GM21737 (cell line): ENCODE measurements at regions not wholly inside any gene's neighbourhood (a gene's known extent, or its start where the extent isn't known, plus 50 kb on each side); places are given as distances from the start of the nearest gene placed in this dataset.

Experiments used
- ATAC-seq: cut with Tn5 transposase; IDR thresholded peaks from one replicate; pipeline ENCODE4 v1.9.1; 2021; ENCODE audit warnings: mild to moderate bottlenecking, moderate library complexity; ENCODE audit not compliant: unreplicated experiment

DNA sequence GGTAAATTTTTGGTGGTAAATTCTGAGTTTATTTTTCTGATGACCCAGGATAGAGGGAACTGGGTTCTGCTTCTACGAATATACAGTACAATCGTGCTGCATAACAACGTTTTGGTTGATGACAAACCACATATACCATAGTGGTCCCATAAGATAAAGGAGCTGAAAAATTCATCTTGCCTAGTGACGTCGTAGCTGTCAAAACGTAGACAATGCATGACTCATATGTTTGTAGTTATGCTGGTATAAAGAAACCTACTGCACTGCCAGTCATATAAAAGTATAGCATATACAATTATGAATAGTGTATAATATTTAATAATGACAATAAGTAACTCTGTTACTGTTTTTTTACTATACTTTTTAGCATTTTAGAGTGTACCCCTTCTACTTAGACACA, 244.0 kb downstream of the GAS1 start:
- ATAC-seq, result no peak

DNA sequence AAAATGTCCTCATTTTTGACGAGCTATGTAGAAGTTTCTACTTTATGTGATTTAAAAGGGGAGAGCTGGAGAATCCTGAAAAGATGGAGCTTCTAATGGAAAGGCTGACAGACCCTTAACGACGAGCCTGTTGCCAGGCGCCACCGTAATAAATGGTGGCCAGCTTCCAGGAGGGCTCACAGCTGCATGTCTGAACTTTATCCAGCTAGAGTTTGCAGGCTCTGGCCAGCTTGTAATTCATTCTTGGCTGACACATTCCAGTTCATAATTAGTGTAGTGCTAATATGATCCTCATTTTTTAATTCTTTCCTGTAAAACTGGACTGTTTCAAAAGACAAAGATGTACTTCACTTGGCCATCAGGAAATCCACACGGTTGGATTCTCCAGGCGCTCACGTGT, 246.7 kb downstream of the GAS1 start:
- no peak for ATAC-seq

DNA sequence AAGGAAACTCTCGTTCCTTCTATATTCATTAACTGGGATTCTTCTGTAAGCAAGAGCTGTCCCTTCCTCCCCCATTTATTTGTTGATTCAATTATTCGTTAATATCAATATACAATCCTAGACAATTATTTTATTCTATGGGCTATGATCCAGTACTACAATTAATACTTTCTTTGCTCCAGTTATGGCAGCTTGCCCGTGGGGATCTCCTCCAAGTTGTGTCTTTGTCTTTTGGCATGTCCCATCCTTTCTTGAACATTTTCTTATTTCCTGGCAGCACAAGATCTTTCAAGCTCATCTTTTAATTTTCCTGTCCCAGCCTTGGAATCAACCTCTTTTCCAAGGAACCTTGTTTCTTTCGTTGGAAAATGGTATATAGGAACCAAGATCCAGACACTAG, 249.3 kb downstream of the GAS1 start:
- no peak for ATAC-seq

DNA sequence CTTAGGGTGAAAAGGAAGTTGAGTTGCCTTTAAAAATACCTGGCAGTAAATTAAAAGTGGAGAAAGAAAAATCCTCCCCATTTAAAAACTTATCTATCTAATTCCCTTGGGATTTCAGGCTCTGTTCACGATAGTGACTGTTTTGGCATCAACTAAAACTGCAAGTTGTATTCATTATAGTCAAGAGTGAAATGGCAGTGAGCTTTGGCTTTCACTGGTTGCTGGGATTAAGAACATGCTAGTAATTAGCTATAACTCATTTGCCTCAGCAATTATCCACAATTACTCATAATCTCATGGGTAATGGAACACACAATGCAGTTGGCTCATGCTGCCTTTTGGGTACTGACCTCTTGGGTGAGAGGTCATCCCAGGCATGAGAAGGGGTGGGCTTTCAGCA, 250.1 kb downstream of the GAS1 start:
- ATAC-seq, result no peak

DNA sequence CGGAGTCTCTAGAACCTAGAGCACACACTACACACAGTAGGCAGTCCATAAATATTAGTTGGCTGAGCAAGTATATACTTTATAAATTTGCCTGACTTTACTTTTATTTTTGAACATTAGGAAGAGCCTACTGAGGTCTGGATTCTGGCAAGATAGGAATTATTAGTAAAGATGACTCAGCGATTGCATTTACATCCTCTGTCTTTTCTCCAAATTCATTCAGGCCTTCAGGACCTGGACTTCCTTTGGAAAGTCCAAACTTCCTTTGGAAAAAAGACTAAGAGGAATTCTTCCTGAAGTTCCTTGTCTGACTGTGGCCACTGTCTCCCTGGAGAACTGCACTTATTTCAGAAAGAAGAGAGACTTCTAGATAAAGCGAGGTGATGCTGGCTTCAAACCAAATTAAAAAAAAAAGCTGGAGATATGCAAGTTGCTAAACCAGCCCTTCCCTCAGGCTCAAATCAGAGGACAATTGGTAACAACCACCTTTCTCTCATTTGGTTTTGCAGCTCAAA, 251.3 kb downstream of the GAS1 start:
- ATAC-seq, result no peak

DNA sequence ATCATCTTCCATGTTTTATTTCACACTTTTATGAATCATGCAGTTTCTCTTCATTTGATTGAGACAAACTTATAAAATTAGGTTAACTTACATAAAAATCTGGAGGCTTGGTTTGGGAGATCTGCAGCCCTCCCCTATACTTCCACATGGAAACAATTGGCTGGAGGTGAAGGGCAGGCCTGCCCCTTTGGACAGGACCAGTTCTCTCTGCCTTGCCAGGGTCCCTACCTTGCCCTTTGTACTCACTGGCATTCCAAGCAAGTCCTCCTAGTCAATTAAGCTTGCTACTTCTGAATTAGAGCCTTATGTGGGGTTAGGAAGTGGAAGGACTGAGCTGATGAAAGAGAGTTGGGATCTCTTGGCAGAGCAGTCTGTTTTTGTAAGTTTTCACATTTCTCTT, 257.3 kb downstream of the GAS1 start:
- no peak for ATAC-seq

DNA sequence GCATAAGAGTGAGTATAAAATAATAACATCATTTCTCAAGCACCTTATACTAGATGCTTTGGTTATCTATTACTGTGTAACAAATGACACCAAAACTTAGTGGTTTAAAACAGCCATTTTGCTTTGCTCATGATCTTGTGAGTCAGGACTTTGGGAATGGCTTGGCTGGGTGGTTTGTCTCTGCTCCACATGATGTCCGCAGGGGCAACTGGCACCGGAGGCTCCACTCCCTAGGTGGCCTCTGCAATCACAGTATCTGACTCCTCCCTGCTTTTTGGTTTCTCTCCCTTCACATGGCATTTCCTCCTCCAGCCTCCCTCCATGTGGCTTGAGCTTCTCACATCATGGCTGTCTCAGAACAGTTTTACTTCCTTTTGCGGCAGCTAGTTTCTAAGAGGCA, 259.5 kb downstream of the GAS1 start:
- no peak for ATAC-seq

DNA sequence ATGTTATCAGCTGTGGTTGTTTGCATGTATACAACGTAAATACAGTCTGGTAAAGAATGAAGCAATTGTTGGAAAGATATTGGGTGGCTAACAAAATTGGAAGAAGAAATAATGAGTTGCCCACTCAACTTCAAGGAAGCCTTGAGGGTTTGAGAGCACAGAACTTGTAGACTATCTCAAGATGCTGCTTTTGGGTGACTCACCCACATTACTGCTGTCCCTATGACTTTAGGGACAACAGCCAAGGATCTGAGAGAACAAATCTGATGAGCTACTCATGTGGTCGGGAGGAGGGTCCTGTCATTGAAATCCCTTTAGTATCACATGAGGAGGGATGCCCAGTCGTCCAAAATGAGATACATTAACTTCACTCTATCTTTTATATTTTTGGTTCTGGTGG, 261.8 kb downstream of the GAS1 start:
- ATAC-seq, result no peak

DNA sequence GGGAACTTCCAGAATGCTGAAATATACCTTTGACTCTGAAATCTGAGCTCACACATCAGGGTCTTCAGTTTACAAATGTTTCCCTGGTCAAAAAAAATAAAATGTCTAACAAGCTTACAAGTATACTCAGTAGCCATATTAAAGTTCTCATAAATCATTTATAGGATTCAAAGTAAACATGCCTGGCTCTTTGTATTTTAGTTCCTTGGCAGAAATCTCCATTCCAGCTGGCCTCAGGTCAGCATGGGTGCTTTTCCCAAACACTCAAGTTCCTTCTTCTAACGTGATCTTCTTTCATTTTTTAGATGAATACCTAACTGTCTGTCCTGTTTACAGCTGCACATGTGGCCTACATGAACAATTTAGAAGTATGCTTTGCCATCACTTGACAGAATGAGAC, 263.2 kb downstream of the GAS1 start:
- no peak for ATAC-seq

DNA sequence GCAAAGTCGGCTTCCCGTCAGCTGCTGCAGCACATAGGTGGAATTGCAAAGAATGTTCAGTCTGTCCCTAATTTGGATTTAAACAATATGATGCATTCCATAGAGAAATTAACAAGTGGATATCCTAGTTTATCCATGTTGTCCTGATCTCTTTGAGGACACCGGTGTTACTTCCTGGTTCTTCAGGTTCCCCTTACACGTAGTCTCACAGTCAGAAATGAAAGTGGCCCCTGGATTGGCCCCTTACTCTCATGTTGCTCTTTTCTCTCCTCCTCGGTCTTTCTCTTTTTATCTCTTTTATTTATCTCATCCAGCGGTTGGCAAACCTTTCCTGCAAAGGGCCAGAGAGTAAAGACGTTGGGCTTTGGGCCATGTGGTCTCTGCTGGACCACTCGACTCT, 265.1 kb downstream of the GAS1 start:
- no peak for ATAC-seq

DNA sequence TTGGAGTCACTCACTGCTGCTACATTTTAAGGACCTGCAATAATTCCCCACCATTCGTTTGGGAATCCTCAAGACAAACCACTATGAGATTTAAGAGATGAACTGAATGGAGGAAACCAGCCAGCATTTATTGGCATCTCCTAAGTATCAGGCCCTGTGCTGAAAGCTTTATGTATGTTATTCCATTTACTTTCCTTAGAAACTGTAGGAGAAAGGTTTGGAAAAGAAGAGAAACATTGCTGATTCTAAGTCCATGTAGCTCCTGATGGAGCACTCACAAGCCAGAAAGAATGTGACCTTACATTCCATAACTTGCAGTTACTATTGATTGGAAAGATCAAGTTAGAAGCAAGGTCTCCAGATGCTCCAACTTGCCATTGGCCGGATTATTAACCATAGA, 267.4 kb downstream of the GAS1 start:
- ATAC-seq, result no peak

DNA sequence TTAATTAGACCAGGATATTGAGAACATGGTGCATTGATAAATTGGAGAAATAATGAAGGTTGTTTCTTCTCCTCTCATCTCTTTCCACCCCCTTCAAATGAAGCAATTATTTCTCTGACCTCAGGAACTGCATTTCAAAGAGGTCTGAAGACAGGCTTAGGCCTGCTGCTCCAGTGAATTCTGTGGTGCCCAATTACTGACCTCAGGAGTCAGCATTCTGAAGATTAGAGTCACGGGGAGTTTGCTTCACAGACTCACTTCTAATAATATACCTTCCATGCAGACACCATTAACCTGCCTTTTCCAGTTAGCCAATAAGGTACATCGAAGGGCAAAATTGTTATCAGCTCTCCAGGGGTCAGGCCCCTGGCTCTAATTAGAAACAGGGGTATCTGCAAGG, 270.9 kb downstream of the GAS1 start:
- ATAC-seq, result no peak

DNA sequence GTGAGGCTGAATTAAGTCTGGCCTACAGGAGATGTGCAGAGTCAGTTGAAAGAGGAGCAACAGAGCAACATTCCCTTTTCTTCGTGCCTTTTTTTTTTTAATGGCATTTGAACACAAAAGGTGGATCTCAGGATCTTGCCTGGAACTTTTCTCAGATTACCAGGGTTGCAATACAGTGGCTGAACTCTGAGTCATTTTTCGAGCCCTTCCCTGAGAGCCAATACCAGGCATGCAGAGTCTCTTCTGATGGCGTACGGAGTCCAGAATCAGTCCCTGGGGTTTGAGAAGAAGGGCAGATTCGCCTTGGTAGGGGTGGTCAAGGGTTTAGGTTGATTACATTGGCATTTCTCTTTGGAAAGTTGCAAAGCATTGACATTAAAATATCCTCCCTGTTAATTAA, 271.5 kb downstream of the GAS1 start:
- no peak for ATAC-seq

DNA sequence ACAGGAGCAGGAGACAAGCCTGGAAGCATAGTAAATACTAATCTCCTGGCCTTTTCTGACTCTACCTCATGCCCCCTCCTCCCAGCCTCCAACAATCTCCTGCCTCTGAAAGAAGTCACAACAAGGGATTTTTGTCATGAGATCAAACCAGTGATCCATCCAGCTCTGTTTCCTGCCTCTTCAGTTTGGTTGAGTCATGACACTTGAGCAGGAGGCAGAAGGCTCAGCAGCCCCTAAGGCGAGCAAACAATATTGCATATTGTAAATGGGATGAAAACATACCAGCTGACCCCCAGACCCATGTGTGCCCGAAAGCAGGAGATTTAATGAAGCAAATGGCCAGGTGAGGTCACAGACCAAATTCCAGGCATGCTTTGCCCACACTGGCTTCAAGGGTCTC, 272.8 kb downstream of the GAS1 start:
- no peak for ATAC-seq

DNA sequence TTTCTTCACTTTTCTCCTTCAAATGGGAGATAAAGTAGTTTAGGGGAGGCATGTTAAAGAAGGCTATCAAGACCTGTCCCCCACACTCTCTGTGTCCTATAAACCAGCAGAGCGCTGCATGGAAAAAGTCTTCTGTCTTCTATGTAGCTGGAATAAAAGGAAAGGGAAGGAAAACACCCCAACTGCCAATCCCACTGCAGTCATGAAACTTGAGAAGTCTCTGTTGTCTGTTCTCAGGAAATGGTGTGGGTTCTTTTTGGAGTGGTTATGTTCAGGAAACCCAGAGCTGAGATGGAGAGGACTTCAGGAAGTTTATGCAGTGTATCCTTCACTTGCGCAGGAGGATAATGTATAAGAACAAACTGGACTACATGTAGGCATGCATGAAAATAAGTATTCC, 274.3 kb downstream of the GAS1 start:
- no peak for ATAC-seq

DNA sequence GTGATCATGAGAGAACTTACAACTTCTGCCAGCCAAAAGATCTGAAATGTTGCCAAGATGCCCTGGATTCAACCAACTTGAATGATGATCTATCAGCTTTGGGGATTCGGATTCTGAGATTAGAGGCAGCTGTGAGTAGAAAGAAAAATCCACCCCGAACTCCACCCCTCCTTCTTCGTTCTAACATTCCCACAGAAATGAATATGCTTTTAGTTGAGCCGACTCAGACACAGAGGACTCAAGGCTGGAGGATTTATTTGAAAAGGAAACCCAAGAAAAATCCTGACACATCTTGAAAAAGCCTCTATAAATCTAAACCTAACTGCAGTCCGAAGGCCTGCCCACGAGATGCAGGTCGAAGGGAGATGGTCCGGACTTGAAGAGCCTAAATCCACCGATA, 275.0 kb downstream of the GAS1 start:
- ATAC-seq, result no peak

DNA sequence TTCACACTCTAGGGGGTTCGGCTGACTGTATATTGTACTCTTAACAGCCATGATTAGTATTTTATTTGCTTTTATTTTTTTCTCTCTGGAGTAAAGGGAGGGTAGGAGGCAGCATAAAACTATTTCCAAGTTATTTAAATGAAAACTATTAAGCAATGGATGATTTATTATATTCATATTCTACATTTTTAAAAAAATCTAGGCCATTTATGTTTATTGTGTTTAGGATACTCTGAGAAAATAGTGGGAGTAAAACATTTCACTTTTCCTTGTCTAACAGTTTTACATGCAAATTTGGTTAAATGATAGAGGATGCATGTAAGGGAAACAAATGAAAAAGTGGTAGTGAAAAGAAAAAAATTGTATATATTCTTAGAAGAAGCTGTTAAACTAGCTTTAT, 276.3 kb downstream of the GAS1 start:
- no peak for ATAC-seq

DNA sequence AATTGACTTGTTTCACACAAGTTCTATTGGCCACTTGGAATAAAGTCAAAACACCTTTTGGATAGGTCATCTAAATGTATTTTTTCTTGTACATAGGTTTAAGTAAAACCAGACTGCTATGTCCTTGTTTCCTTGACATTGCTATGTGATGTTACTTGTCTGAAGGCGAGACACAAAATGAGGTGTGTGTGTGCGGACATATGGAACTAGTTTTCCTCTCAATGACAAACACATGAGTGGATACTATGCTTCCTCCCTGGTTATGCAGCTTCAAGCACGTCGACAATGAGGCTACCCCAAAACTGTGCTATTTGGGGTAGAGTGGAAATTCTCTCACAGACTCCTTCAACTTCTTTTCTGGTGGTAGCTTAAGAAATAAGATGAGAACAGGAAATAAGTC, 276.8 kb downstream of the GAS1 start:
- no peak for ATAC-seq

DNA sequence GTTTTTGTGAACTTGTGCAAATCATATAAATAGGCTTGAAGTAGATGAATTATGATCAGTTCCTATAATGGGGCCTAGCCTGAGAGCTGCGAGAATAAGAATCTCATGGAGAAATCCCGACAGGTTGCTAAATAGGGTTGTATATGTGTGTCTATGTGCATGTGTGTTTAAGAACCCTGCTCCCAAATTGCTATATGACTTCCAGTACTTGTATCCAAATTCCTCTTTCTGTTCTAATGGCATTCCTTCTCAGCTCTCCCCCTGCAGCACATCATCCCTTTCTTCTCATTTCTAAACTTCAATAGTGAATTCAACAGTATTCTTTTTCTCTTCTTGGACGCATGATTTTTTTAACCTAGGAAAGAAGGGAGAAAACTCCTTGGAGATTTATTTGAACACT, 277.2 kb downstream of the GAS1 start:
- no peak for ATAC-seq

DNA sequence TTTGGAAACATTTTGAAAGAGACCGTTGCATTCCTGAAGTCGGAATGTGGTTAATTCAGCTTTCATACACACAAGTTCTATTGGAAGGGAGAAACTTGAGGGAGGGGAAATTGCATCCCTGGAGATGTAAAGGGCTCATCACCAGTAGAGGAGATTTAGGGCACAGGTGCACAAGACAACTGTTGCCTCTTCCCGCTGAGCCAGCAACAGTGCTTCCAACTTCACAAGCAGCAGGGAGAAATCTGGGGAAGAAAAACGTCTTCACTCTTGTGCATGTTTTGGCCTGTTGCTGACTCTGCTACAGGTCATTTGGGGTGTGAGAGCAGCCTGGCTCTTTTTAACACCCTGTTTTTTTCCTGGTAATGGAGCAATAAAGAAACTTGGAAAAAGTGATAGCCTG, 277.9 kb downstream of the GAS1 start:
- ATAC-seq, result no peak

DNA sequence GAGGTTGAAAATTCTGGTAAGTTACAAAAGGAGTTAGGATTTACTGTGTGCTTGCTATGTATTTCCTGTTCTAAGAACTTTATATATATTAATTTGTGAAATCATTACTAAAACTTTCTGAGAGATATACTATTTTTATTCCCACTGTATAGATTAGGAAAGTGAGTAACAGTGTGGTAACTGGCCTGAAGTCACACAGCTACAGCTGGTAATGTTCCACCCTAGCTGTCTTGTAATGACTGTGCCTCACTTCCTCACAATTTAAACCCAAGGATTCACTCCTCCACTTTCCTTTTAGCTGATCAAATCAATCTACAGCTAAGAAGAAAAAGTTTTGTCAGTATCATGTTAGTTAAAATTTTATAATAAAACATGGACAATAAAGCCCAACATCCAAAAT, 278.8 kb downstream of the GAS1 start:
- ATAC-seq, result no peak

DNA sequence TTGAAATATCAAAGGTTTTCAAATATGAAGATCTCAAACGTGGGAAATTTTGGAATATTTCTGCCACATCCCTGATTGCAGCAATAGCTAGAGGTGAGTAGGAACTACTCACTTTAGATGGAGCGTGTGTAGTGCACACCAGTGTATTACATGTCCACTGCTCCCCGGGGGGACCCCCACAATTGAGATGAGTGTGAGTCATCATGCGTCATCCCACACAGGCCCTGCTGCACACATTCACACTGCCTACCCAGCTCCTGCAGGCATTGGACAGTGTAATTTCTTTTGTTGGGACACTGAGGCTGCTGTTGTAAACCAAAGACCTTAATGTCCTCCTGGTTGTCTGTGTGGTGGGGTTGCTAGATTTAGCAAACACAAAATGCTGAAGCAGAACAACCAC, 280.0 kb downstream of the GAS1 start:
- no peak for ATAC-seq

DNA sequence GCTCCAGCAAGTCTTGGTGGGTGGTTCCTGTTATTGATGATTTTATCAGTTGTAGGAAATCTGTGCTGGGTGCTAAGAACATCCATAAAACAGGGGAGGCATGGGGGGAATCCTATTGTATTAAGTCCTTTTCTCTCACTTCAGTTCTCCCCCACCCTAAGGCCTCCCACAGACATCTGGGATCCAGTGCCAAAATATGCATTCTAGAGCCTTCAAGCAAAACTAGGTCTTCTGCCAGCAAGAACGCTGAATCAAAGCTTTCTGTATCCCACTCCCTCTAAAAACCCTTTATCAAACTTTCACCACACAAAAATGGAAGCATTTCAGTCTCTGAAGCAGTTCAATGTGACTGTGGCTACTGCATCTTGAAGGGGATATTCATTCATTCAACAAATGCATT, 281.9 kb downstream of the GAS1 start:
- no peak for ATAC-seq

DNA sequence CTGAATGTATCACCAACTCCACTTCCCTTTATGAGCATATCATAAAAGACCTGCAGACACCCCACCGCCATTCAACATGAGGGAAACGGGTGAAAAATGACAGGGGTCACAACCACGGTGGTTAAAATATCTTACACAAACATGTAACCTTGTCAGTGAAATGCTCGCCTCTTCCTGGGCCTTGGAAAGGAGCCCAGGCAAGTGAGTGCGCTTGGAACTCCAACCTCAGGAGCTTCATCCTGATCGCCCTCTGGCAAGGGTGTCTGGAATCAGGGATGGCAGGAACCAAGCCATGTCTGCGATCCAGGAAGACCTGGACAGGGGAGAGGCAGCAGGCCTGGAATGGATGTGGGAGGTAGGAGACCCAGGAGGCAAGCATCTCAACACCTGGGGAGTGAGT, 282.7 kb downstream of the GAS1 start:
- no peak for ATAC-seq
